Keratinocyte (primary cell): ENCODE measurements at regions not wholly inside any gene's neighbourhood (a gene's known extent, or its start where the extent isn't known, plus 50 kb on each side); places are given as distances from the start of the nearest gene placed in this dataset.

Source experiments
- DNase-seq: peaks from one replicate; pipeline ENCODE4 v3.0.0-alpha.2; 2011; ENCODE audit warnings: low read depth, missing footprints, low spot score
- FAIRE-seq: peaks from 2 replicates; lab custom pipeline; 2011; peaks lifted over from hg19 to GRCh38; lab: Jason Lieb, UNC
- H2AFZ ChIP-seq: 2 replicates; pipeline ENCODE4 v1.6.0; 2012; ENCODE audit warnings: low read length, control low read depth, inconsistent platforms; ENCODE audit not compliant: control insufficient read depth
- H3K27ac ChIP-seq: 2 replicates; pipeline ENCODE4 v1.5.1; 2011; ENCODE audit warnings: low read length; ENCODE audit not compliant: control insufficient read depth, insufficient read depth
- H3K27me3 ChIP-seq: 3 replicates; pipeline ENCODE4 v1.6.0; 2011; ENCODE audit warnings: low read length; ENCODE audit not compliant: control insufficient read depth, insufficient read depth; ENCODE audit errors: extremely low read depth
- H3K36me3 ChIP-seq, 2 experiments: 2 replicates in 1 of 2; 3 replicates in 1 of 2; pipeline ENCODE4 v1.5.1; 2011; ENCODE audit warnings: low read length in 2 of 2, mild to moderate bottlenecking in 1 of 2; ENCODE audit not compliant: control insufficient read depth in 2 of 2, insufficient read depth in 2 of 2; ENCODE audit errors: extremely low read depth in 1 of 2
- H3K4me1 ChIP-seq: 3 replicates; pipeline ENCODE4 v1.5.1; 2011; ENCODE audit warnings: low read length; ENCODE audit not compliant: control insufficient read depth, insufficient read depth; ENCODE audit errors: extremely low read depth
- H3K4me2 ChIP-seq: 3 replicates; pipeline ENCODE4 v1.6.0; 2011; ENCODE audit warnings: low read depth, low read length; ENCODE audit not compliant: control insufficient read depth, insufficient read depth; ENCODE audit errors: extremely low read depth
- H3K4me3 ChIP-seq, 3 experiments: fragments of 200-600 bp in 1 of 3; sonication (generic) in 1 of 3; 2 replicates in 2 of 3; 3 replicates in 1 of 3; pipeline ENCODE4 v1.5.1; 2011 to 2016; ENCODE audit warnings: low read length in 3 of 3, mild to moderate bottlenecking in 3 of 3, control low read depth in 2 of 3, inconsistent platforms in 1 of 3, low read depth in 1 of 3, mixed read lengths in 1 of 3, mixed run types in 1 of 3, moderate library complexity in 1 of 3; ENCODE audit not compliant: control insufficient read depth in 2 of 3, insufficient read depth in 2 of 3; ENCODE audit errors: extremely low read depth in 1 of 3
- H3K79me2 ChIP-seq: 2 replicates; pipeline ENCODE4 v1.6.0; 2012; ENCODE audit warnings: low read length; ENCODE audit not compliant: control insufficient read depth, insufficient read depth
- H3K9ac ChIP-seq: 3 replicates; pipeline ENCODE4 v1.6.0; 2011; ENCODE audit warnings: low read length; ENCODE audit not compliant: control insufficient read depth, insufficient read depth; ENCODE audit errors: extremely low read depth
- H3K9me1 ChIP-seq: 3 replicates; pipeline ENCODE4 v1.6.0; 2011; ENCODE audit warnings: low read length; ENCODE audit not compliant: control insufficient read depth, insufficient read depth; ENCODE audit errors: extremely low read depth
- H3K9me3 ChIP-seq: 2 replicates; pipeline ENCODE4 v1.5.1; 2012; ENCODE audit warnings: low read depth, low read length; ENCODE audit not compliant: control insufficient read depth
- H4K20me1 ChIP-seq: 3 replicates; pipeline ENCODE4 v1.6.0; 2011; ENCODE audit warnings: low read length; ENCODE audit not compliant: control insufficient read depth, insufficient read depth; ENCODE audit errors: extremely low read depth
- CTCF ChIP-seq, 3 experiments: IDR thresholded peaks in 1 of 3; conservative IDR thresholded peaks in 1 of 3; optimal IDR thresholded peaks in 1 of 3; 2 replicates in 2 of 3; 3 replicates in 1 of 3; pipeline versions ENCODE3 to v1.5.1; 2011; ENCODE audit warnings: low read length in 3 of 3, mild to moderate bottlenecking in 3 of 3, moderate library complexity in 2 of 3, control low read depth in 1 of 3, inconsistent platforms in 1 of 3; ENCODE audit not compliant: insufficient read depth in 2 of 3; ENCODE audit errors: extremely low read depth in 1 of 3
- EZH2 ChIP-seq: IDR thresholded peaks from one replicate; pipeline ENCODE4 v1.6.1; 2012; ENCODE audit warnings: inconsistent platforms, mild to moderate bottlenecking, low read length, moderate library complexity
- dilution Hi-C: fragments of 300-500 bp; cut with MboI; formaldehyde crosslinking; loops from one replicate; pipeline ENCODE4 v1.7.0; 2020; ENCODE audit warnings: low sequenced_read_pairs; ENCODE audit not compliant: extremely low pct_ligation_motif_present

GRCh38 chr13:89163096-89163495 lies 1491.9 kb downstream of the SLITRK5 start:
- dilution Hi-C loops = no loop called here
- Histone ChIP-seq H2AFZ (no peak overlapping the region), H3K27me3 (no peaks in the 10 kb centered on the region), H3K27ac (no peak overlapping the region), H3K4me2 (no peak overlapping the region), H3K79me2 (no peaks in the 10 kb centered on the region), H3K9me3 (no peaks in the 10 kb centered on the region), H3K4me1 (no peaks in the 10 kb centered on the region), H3K9me1 (no peaks in the 10 kb centered on the region), H4K20me1 (no peaks in the 10 kb centered on the region), H3K4me3 (no peak overlapping the region), H3K9ac (no peak overlapping the region), H3K36me3 (no peaks in the 10 kb centered on the region)
- FAIRE-seq (no peak), DNase-seq (no peak)
- TF ChIP-seq EZH2 (no peak), CTCF (optimal IDR thresholded peaks at IDR 0.05 in 1 of 3, IDR thresholded peaks at IDR 0.05 in 1 of 3, conservative IDR thresholded peaks at IDR 0.05 in 1 of 3; ENCODE audit: extremely low read depth in 1 of 3, insufficient read depth in 2 of 3, low read length in 3 of 3) (no peak)

GRCh38 chr13:89165685-89166084 lies 1494.5 kb downstream of the SLITRK5 start:
- dilution Hi-C loops = no loop called here
- no peak overlapping the region for H3K4me2 ChIP-seq
- no peak for DNase-seq
- no peaks in the 10 kb centered on the region for H4K20me1 ChIP-seq
- H3K27ac ChIP-seq = no peak overlapping the region
- H3K36me3 ChIP-seq = no peaks in the 10 kb centered on the region
- no peak for TF ChIP-seq CTCF (optimal IDR thresholded peaks at IDR 0.05 in 1 of 3, IDR thresholded peaks at IDR 0.05 in 1 of 3, conservative IDR thresholded peaks at IDR 0.05 in 1 of 3; ENCODE audit: extremely low read depth in 1 of 3, insufficient read depth in 2 of 3, low read length in 3 of 3)
- no peaks in the 10 kb centered on the region for H3K9me3 ChIP-seq
- H3K79me2 ChIP-seq = no peaks in the 10 kb centered on the region
- no peak overlapping the region for H3K4me3 ChIP-seq
- no peaks in the 10 kb centered on the region for H3K4me1 ChIP-seq
- H3K9ac ChIP-seq = no peak overlapping the region
- no peaks in the 10 kb centered on the region for H3K27me3 ChIP-seq
- H3K9me1 ChIP-seq = no peaks in the 10 kb centered on the region
- H2AFZ ChIP-seq = no peak overlapping the region
- FAIRE-seq = no peak
